HEK293 (cell line): ENCODE measurements at regions not wholly inside any gene's neighbourhood (a gene's known extent, or its start where the extent isn't known, plus 50 kb on each side); places are given as distances from the start of the nearest gene placed in this dataset.

ENCODE experiments used
- CTCF ChIA-PET: fragments of 350-600 bp; formaldehyde crosslinking; extraction: SDS; loops from one replicate; lab custom pipeline; 2021; ENCODE audit warnings: antibody characterized with exemption; lab: Yijun Ruan, JAX
- POLR2A ChIA-PET: fragments of 300-600 bp; formaldehyde crosslinking; extraction: SDS; loops from one replicate; lab custom pipeline; 2020; ENCODE audit warnings: antibody characterized with exemption, inconsistent platforms; lab: Yijun Ruan, JAX
- H3K27ac ChIP-seq: fragments of 200-500 bp; sonication (Bioruptor generic); 2 replicates; pipeline ENCODE4 v1.5.1; 2014; ENCODE audit warnings: low read depth, low read length, control low read depth, inconsistent platforms; ENCODE audit errors: extremely low read depth
- H3K36me3 ChIP-seq, 2 experiments: fragments of 200-500 bp in 1 of 2; sonication (Bioruptor generic) in 1 of 2; 1 replicate in 1 of 2; 2 replicates in 1 of 2; pipeline ENCODE4 v1.5.1; 2014 to 2017; ENCODE audit warnings: inconsistent platforms in 2 of 2, low read length in 2 of 2; ENCODE audit not compliant: control insufficient read depth in 2 of 2, insufficient read depth in 1 of 2
- H3K4me1 ChIP-seq: fragments of 200-500 bp; sonication (Bioruptor generic); 2 replicates; pipeline ENCODE4 v1.5.1; 2014; ENCODE audit warnings: mild to moderate bottlenecking, low read length, inconsistent platforms; ENCODE audit not compliant: control insufficient read depth, insufficient read depth
- H3K4me3 ChIP-seq: 2 replicates; pipeline ENCODE4 v1.5.1; 2011; ENCODE audit warnings: low read depth, mild to moderate bottlenecking, control low read depth, low read length, moderate library complexity
- H3K9me3 ChIP-seq: fragments of 200-500 bp; sonication (Bioruptor generic); 2 replicates; pipeline ENCODE4 v1.5.1; 2014; ENCODE audit warnings: low read depth, low read length, inconsistent platforms; ENCODE audit not compliant: control insufficient read depth, insufficient read depth
- HOXC10 ChIP-seq: sonication (generic); formaldehyde crosslinking; IDR thresholded peaks from 2 replicates; pipeline ENCODE4 v1.8.1; 2023; ENCODE audit warnings: mild to moderate bottlenecking, missing genetic modification reagents
- IKZF3 ChIP-seq: fragments of 450-650 bp; IDR thresholded peaks from 2 replicates; pipeline ENCODE4 v1.5.0; 2018; ENCODE audit warnings: missing biosample characterization, mild to moderate bottlenecking, missing genetic modification characterization, moderate library complexity
- PRDM6 ChIP-seq: fragments of 450-650 bp; formaldehyde crosslinking; IDR thresholded peaks from 2 replicates; pipeline ENCODE4 v1.5.1; 2017; ENCODE audit warnings: missing biosample characterization, missing genetic modification characterization
- REPIN1 ChIP-seq: fragments of 450-650 bp; formaldehyde crosslinking; IDR thresholded peaks from 2 replicates; pipeline ENCODE4 v1.5.1; 2017; ENCODE audit warnings: missing biosample characterization, missing genetic modification characterization, low read depth
- SP3 ChIP-seq: fragments of 450-650 bp; formaldehyde crosslinking; IDR thresholded peaks from 2 replicates; pipeline ENCODE4 v1.5.1; 2016; ENCODE audit warnings: missing biosample characterization, missing genetic modification characterization
- SP7 ChIP-seq: fragments of 450-650 bp; formaldehyde crosslinking; IDR thresholded peaks from 2 replicates; pipeline ENCODE4 v1.5.1; 2016; ENCODE audit warnings: missing biosample characterization, missing genetic modification characterization
- TCF7L2 ChIP-seq: IDR thresholded peaks from 2 replicates; pipeline ENCODE4 v1.6.1; 2011; ENCODE audit warnings: low read depth, mild to moderate bottlenecking, inconsistent platforms, low read length, moderate library complexity, borderline replicate concordance
- ZIC2 ChIP-seq: fragments of 450-650 bp; formaldehyde crosslinking; IDR thresholded peaks from 2 replicates; pipeline ENCODE4 v1.5.1; 2016; ENCODE audit warnings: missing biosample characterization, missing genetic modification characterization
- ZNF174 ChIP-seq: fragments of 450-650 bp; formaldehyde crosslinking; IDR thresholded peaks from 2 replicates; pipeline ENCODE4 v1.5.0; 2017; ENCODE audit warnings: missing biosample characterization, mild to moderate bottlenecking, missing genetic modification characterization
- ZNF624 ChIP-seq: fragments of 450-650 bp; formaldehyde crosslinking; IDR thresholded peaks from 2 replicates; pipeline ENCODE4 v1.5.1; 2017; ENCODE audit warnings: missing biosample characterization, missing genetic modification characterization
- ZNF670 ChIP-seq: fragments of 450-650 bp; formaldehyde crosslinking; IDR thresholded peaks from 2 replicates; pipeline ENCODE4 v1.5.1; 2016; ENCODE audit warnings: missing biosample characterization, missing genetic modification characterization, low read depth
- ZNF791 ChIP-seq: fragments of 450-650 bp; formaldehyde crosslinking; IDR thresholded peaks from 2 replicates; pipeline ENCODE4 v1.5.1; 2016; ENCODE audit warnings: missing biosample characterization, missing genetic modification characterization
- ZNF843 ChIP-seq: fragments of 450-650 bp; formaldehyde crosslinking; IDR thresholded peaks from 2 replicates; pipeline ENCODE4 v1.5.1; 2016; ENCODE audit warnings: missing biosample characterization, missing genetic modification characterization
- ZSCAN30 ChIP-seq: fragments of 450-650 bp; IDR thresholded peaks from 2 replicates; pipeline ENCODE4 v1.5.1; 2018; ENCODE audit warnings: missing biosample characterization, mild to moderate bottlenecking, missing genetic modification characterization, moderate library complexity

GRCh38 chr6:170179616-170180324, 111.1 kb downstream of the DLL1 start:
- H3K27ac ChIP-seq, result no peak overlapping the region
- H3K36me3 ChIP-seq, result no peaks in the 10 kb centered on the region
- POLR2A ChIA-PET, result no interaction called here
- TF ChIP-seq SP7 (tag by site-specific recombination) (no peak), SP3 (tag by site-specific recombination) (no peak), ZNF843 (tag by site-specific recombination) (no peak), ZNF670 (tag by site-specific recombination) (no peak), ZNF174 (tag by site-specific recombination) (no peak)
- no peaks in the 10 kb centered on the region for H3K4me1 ChIP-seq
- no peak overlapping the region for H3K4me3 ChIP-seq
- H3K9me3 ChIP-seq, result no peaks in the 10 kb centered on the region
- CTCF ChIA-PET, result no interaction called here

DNA sequence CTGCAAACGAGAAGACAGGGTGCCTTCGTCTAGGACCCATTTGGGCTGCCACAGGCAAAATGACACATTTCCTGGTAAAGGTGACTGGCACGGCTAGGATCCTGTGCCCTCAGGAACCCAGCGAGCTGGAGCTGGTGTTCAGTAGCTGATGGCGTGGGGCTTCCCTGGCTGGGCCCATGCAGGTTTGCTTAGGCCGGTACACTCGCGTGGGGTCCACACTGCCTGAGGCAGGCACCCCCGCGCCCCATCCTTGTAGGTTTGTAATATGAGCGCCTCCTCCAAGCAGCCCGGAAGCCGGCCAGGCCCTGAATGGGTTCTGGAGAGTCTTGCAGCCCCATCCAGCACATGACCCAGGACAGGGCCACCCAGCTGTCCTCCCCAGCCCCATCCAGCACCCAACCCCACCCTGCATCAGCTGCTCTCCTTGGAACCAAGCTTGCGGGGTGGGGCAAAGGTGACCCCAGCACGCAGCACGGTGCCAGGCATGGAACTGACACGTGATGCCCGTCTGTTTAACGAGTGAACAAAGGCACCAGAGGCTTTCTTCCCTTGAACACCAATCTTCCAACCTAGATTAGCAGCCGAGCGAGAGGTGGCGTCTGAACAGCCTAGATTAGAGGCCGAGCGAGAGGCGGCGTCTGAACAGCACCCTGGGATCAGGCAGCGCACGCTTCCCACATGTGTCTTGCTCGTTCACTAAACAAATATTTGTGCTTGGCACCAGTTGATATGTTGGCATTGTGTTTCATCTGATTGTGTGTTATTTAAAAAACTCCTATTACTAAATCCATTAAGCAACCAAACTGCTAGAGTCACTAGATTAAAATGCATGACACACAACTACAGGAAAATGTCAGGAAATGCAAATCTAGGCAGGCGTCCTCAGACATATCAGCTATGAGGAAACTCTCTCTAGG, 112.1 kb downstream of the DLL1 start:
- CTCF ChIA-PET, result no interaction called here
- Histone ChIP-seq H3K9me3 (no peaks in the 10 kb centered on the region), H3K36me3 (no peaks in the 10 kb centered on the region), H3K4me1 (no peaks in the 10 kb centered on the region), H3K4me3 (no peak overlapping the region), H3K27ac (no peak overlapping the region)
- POLR2A ChIA-PET, result no interaction called here
- TF ChIP-seq TCF7L2 (no peak), ZNF791 (tag by site-specific recombination) (no peak), ZIC2 (no peak), HOXC10 (CRISPR knock-in tag) (no peak), ZSCAN30 (tag by site-specific recombination) (no peak)

- TF ChIP-seq ZNF624 (tag by site-specific recombination), result no peak
- TF ChIP-seq ZIC2, result 0 out of 2 replicates have a peak, but pooled peaks have one; percentile 16
- no peak for TF ChIP-seq REPIN1
- TF ChIP-seq PRDM6 (tag by site-specific recombination), result no peak
- no peak for TF ChIP-seq IKZF3
- Histone ChIP-seq H3K4me1 (no peaks in the 10 kb centered on the region), H3K9me3 (no peaks in the 10 kb centered on the region), H3K27ac (no peak overlapping the region), H3K36me3 (no peaks in the 10 kb centered on the region), H3K4me3 (no peak overlapping the region)
- ChIA-PET POLR2A (no interaction called here), CTCF (no interaction called here)
These were observed 112.9 kb downstream of the DLL1 start for GRCh38 chr6:170177772-170178560.
